Lower leg skin (tissue), 3 donors: ENCODE measurements at regions not wholly inside any gene's neighbourhood (a gene's known extent, or its start where the extent isn't known, plus 50 kb on each side); places are given as distances from the start of the nearest gene placed in this dataset.

Source experiments
- POLR2A ChIP-seq, 2 donors: fragments of 450-650 bp; IDR thresholded peaks; one replicate each; pipeline ENCODE4 v1.6.1; 2016 to 2017; ENCODE audit warnings: antibody characterized with exemption in 2 of 2, mild to moderate bottlenecking in 1 of 2, moderate library complexity in 1 of 2
- TF ChIP-seq, protein P1 (sequence below), 3 donors: fragments of 450-650 bp; IDR thresholded peaks; one replicate each; pipeline ENCODE4 v1.5.1; 2016; ENCODE audit warnings: antibody characterized with exemption in 3 of 3, mild to moderate bottlenecking in 3 of 3, moderate library complexity in 2 of 3

DNA sequence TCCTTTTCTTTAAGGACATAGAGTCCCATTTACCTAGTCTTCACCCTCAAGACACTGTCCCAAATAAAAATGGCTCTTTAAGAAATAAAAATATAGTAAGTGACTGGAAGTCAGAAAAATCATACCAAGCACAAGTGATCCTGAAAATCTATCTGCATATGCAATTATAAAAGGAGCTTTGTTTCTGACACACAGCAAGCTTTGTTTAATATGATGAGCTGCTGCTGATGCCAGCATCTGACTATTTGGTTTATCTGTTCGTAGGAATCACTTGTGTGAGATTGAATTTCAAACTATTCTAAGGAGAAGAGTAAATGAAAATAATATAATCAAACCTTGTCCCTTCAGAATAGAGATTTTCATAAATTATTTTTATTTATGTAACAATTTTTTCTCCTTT, 332.4 kb downstream of the PCDH7 start:
- TF ChIP-seq, protein P1, sequence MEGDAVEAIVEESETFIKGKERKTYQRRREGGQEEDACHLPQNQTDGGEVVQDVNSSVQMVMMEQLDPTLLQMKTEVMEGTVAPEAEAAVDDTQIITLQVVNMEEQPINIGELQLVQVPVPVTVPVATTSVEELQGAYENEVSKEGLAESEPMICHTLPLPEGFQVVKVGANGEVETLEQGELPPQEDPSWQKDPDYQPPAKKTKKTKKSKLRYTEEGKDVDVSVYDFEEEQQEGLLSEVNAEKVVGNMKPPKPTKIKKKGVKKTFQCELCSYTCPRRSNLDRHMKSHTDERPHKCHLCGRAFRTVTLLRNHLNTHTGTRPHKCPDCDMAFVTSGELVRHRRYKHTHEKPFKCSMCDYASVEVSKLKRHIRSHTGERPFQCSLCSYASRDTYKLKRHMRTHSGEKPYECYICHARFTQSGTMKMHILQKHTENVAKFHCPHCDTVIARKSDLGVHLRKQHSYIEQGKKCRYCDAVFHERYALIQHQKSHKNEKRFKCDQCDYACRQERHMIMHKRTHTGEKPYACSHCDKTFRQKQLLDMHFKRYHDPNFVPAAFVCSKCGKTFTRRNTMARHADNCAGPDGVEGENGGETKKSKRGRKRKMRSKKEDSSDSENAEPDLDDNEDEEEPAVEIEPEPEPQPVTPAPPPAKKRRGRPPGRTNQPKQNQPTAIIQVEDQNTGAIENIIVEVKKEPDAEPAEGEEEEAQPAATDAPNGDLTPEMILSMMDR (IDR thresholded peaks at IDR 0.05) = no peak
- no peak for TF ChIP-seq POLR2A (IDR thresholded peaks at IDR 0.05)
